Peyer's patch (tissue), 4 donors: ENCODE measurements at regions not wholly inside any gene's neighbourhood (a gene's known extent, or its start where the extent isn't known, plus 50 kb on each side); places are given as distances from the start of the nearest gene placed in this dataset.

Experiments used
- CTCF ChIP-seq, 6 experiments: fragments of 450-650 bp in 4 of 6; fragments of 200-600 bp in 2 of 6; sonication (generic) in 1 of 6; IDR thresholded peaks; one replicate each; pipeline ENCODE4 v1.5.1; 2017 to 2019; ENCODE audit warnings: antibody characterized with exemption in 6 of 6, mild to moderate bottlenecking in 3 of 6, moderate library complexity in 1 of 6
- POLR2A ChIP-seq, 2 donors: fragments of 450-650 bp; IDR thresholded peaks; one replicate each; pipeline ENCODE4 v1.5.1; 2017; ENCODE audit warnings: antibody characterized with exemption in 2 of 2, mild to moderate bottlenecking in 2 of 2, moderate library complexity in 2 of 2

GRCh38 chr5:143537056-143537455 is 133.6 kb upstream of the NR3C1 start:
- TF ChIP-seq POLR2A (IDR thresholded peaks at IDR 0.05) (no peak), CTCF (IDR thresholded peaks at IDR 0.05) (no peak)
